GM18511 (cell line): ENCODE measurements at regions not wholly inside any gene's neighbourhood (a gene's known extent, or its start where the extent isn't known, plus 50 kb on each side); places are given as distances from the start of the nearest gene placed in this dataset.

ENCODE experiments used
- ATAC-seq: cut with Tn5 transposase; IDR thresholded peaks from one replicate; pipeline ENCODE4 v1.9.1; 2021; ENCODE audit warnings: mild to moderate bottlenecking, moderate library complexity; ENCODE audit not compliant: unreplicated experiment

DNA sequence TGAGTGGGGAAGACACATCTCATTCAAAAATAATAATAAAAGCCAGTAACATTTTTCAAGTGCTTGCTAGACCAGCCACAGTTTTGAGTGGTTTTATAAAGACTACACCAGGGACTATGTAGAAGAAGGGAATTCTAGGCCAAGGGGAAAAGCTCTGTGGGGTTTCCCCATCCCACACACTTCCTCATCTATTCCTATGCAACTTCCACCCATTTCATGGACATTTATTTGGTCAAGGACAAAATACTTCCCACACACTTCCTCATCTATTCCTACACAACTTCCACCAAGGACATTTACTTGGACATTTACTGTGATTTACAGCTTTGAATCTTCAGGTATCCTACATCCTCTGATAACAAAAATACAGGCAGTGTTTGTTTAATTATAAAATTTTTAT lies 86.5 kb upstream of the KLF3 start:
- ATAC-seq, result no peak

DNA sequence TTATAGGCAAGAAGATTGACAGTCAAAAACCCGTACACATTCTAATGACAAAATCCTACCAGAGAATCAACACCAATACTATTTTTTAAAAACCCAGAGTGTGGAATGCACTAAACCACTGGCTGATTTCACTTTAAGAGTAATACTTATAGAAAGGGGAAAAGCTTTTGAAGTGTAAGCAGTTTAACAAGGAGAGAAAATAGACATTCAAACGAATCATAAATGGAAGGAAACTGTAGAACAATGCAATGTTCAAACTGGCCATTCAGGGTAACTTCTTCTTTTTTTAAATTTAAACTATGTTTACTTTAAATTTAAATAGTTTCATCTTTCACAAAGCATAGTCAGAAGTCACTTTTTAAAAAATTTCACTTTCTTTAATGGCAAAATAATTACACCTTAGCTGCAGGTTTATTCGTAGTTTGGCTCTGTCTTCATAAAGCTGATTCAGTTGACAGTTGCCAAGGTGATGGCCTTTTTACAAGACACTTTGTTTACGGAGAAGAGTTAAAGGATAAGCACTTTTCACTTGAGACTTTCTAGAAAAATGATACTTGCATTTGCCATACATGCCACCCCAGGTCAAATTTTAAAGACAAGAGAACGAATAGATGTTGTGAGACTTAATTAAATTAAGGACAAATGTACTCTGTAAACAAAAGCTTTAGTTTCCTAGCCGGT lies 82.4 kb upstream of the KLF3 start:
- ATAC-seq, result no peak

DNA sequence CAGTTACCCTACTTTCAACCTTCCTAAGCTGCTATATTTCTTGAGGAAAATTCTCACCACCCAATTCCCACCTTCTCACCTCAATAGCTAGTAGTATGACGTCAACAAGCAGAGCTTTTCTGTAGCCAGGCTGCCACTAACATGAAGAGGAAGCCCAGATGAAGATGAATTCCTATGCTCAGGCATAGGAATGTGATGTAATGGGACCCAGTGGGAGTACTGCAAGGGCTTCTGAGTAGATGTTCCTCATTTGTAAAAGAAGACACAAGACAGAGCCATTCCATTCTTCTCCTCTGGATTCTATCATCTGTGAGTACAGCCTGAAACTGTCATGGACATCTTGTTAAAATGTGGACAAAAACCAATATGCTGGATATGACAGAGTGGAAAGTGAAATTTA lies 81.6 kb upstream of the KLF3 start:
- ATAC-seq, result no peak

DNA sequence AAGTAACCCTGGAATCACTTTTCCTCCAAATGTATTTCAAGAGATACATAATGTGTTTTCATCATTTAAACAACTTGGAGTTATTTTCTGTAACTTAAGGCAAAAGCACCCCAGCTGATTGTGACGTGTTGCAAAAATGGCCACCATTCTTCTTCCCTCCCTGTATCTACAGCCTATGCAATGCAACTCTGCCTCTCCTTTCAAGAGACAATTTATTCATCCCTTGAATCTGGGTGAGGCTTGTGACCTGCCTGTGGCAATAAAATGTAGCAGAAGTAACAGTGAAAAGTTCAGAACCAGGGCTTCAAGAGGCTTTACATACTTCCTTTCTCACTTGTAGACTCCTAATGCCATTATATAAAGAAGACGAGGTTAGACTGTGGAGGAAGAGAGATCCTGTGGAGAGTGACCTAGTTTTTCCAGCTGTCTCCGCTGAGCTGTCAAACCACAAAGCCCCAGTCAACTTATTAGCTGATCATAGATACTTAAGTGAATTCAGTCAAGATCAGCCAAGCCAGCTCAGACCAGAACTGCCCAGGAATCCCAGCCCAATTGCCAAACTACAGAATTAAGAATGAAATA lies 81.0 kb upstream of the KLF3 start:
- ATAC-seq, result no peak

DNA sequence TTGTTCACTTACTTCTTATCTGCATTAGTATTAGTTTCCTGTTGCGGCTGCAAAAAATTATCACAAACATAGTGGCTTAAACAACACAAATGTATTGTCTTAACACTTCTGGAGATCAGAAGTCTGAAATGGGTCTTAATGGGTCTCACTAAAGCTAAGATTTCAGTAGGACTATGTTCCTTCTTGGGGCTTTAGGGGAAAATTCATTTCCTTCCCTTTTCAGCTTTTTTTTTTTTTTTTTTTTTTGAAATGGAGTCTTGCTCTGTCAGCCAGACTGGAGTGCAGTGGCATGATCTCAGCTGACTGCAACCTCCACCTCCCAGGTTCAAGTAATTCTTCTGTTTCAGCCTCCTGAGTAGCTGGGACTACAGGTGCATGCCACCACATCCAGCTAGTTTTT lies 78.1 kb upstream of the KLF3 start:
- no peak for ATAC-seq

DNA sequence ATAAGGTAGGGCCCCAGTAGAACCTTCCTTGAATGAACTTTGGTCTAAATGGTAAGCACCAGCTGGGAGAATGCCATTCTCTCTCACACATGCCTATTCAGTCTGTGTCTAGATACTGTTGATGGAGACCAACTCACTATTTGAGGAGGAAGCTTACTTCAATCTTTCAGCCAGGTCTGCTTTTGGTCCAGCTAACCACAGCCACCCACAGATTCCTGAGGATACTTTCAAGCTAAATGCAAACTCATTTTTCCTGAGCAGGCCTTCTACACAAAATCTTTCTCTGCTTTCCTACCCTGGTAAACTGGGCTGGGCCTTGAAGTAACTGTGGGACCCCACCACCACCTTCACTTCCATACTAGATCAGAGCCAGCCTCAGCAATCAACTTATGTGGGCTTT lies 76.9 kb upstream of the KLF3 start:
- ATAC-seq, result no peak

DNA sequence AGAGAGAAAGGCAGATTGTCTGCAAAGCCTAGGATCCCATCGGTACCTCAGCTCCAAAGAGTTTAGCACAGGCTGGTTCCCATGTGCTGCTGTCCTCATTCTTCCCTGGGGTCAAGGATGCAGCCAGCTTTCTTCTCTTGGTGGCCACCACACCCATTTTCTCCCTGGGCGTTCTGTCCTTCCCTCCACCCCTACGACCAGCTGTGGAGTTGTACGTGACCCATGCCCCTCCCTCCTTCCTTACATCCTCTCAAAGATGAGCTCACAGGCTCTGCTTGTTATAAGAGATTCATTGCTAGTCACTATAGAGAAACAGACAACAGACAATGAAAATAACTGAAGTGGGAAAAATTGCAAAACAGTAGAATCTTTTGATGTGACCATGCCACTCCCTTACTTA lies 74.0 kb upstream of the KLF3 start:
- ATAC-seq, result no peak

DNA sequence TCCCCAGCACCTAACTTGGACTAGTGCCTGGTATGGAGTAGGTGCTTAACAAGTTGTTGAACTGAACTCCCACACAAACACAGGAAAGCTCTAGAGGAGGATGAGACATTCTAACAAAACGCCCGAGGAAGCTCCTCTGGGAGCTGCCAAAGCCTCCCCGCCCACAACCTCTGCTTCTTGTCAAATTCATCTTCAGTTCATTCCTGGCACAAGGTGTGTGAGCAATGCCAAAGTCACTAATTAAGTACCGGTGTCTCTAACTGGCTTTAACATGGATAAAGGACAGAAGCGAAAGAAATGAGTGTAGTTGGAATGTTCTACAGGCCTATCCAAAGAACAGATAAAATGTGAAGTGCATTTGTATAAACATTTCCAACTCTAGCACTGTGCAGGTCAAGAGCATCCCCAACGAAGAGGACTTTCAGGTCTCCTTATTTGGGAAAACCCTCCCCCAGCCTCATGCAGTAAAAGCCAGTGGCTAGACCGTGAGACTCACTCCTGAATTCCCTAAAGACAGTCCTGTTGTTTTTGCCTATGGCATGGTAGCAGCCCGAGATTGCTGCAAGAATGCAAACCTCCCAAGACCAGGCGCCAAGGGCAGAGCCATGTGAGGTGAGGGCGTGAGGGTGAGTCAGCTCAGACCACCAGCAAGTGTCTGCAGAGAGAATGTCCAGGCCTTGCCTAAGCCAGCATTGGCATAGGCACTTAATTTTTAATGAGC lies 72.2 kb upstream of the KLF3 start:
- no peak for ATAC-seq

DNA sequence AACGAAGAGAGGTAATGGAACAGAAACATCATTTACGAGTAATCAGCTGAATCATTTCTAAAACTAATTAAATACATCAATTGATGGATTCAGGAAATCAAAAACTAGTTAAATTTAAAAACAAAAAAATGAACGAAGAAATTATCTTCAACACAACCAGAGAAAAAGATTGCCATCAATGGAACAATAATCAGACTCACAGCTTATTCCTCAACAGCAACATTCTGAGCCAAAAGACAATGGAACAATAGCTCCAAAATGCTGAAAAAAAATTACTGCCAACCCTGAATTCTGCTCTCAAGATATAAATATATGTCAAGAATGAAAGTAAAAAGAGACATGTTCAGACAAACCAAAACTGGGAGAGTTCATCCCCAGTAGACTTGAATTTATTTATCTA lies 65.5 kb upstream of the KLF3 start:
- ATAC-seq, result no peak

DNA sequence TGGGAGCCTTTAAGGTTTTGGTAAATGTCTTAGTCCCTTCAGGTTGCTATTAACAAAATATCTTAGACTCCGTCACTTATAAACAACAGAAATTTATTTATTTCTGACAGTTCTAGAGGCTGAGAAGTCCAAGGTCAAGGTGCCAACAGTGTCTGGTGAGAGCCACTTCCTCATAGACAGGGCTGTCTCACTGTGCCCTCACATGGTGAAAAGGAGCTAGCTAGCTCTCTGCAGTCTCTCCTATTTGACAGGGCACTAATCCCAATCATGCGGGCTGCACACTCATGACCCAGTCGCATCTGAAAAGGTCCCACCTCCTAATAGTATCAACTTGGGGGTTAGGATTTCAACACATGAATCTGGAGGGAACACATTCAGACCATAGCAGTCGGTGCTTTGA lies 63.4 kb upstream of the KLF3 start:
- no peak for ATAC-seq

DNA sequence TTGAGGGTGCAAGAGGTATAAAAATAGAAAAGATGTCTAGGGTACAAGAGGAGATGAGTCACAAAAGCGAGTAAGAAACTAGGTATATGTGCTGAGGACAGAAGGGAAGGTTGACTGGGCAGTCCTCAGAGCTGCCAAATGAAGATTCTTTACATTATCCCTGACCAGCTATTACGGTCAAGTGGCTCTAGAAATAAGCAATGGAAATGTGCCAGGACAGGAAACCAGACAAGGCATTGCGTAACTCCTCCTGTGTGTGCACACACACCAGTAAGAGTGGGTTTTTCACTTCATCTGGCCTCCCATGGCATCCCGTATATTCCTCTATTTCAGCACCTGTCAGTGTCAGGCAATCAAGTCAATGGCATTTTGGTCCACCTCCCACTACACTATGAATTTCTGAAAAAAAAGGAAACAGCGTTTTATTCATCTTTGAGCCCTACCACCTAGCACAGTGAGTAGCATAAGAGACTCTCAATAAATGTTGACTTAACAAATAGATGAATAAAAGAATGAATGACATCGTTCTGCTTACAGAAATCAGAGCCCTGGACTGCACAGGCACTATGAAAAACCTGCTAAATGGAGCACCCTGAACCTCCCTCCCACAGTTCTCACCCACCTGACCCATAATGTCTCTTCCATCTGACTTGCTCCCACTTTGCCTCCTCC lies 62.6 kb upstream of the KLF3 start:
- ATAC-seq, result no peak

DNA sequence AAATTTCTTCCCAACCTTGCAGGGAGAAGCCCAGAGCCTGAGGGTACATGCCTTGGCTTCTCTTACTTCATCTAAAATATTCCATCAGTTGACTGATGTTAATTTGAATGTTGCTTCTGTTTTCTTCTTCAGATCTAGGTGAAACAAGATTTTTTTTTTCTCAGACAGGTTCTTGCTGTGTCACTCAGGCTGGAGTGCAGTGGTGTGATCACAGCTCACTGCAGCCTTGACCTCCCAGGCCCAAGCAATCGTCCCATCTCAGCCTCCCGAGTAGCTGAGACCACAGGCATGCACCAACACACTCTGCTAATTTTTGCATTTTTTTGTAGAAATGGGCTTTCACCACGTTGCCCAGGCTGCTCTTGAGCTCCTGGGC lies 62.1 kb upstream of the KLF3 start:
- ATAC-seq, result no peak

DNA sequence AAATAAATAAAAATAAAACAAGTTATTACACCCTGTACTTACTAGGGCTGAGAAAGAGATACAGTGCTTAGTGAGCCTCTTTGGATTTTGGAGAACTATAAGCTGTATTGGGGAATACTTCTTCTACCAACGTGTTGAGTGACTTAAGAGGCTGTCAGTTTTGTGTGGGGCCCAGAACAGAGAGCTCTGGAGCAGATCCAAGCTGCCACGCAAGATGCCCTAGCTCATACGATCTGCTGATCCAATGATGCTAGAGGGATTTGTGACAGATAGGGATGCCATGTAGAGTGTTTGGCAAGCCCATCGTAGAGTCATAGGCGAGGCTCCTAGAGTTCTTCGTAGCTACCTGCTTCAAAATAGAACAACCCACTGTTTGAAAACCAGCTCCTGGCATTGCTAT lies 60.3 kb upstream of the KLF3 start:
- ATAC-seq, result no peak

DNA sequence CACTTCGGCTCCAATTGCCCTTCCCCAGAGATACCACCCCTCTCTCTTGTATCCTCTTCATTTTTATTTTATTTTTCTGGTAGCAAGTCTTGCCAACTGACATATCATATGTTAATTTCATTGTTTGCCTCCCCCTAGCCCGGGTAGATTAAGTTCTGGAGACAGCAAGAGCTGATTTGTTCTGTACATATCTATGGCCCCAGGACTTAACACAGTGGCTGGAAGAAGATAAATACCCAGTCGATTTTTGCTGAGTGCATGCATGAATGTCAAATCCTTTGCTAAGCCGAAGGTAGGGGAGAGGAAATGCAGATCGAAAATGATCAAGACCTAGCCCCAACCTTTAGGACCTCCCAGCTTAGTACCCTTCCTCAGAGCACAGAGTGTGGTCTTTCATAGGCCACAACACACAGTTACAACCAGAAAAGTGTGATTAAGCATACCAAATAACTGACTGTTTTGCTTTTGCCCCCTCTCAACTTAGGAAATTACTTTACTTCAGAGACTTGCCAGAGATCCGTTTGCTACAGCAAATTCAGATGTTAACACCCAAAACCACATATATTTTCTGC lies 58.7 kb upstream of the KLF3 start:
- no peak for ATAC-seq

DNA sequence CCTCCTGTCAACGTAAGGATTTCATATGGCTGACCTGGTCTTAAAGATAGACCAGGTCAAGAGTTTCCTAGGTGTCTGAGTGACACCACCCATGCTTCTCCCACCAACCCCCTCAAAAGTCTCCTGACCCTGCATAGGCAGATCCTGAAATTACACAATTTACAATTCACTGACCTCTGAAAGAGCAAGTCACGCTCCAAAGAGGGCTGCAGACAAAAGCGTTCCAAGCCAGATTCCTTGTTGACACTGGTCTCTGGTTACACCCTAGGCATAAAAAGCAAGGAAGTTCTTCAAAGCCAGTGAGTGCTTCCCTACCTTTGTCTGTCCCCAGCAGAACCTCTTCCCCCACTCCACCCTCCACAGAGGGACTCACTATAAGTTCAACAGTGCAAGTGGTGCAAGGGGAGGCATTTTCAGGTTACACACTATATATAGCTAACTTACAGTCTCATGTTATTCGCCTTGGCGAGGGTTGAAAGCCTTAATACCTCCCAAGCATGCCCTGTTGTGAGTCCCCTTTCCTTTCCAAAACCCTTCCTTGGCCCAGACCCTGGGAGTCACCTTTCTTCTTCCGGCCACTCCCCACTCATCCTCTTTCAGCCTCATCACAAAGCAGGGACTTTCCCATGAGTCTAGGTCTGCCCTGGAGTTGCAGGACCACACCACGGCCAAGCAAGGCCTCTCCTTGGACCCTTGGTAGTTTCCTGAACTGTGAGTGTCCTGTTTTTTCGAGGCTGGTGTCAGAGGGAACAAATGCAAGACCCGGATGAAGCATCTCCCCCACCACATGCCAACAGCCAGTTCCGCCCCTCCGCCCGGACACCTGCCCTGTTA lies 58.0 kb upstream of the KLF3 start:
- ATAC-seq, result no peak

DNA sequence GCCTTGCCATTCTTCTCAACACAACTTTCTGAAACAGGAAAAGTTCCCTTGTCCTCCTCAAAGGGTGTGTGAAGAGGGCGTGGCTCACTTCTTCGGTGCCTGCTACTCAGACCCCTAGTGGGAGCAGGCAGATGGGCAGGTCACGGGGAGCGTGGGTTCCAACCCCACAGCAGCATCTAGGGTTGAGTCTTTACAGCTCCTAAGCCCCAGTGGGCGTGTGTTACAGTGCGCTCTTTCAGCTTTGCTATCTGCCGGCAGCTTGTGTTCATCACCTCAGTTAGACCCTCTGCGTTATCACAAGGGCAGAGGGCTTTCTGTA lies 57.5 kb upstream of the KLF3 start:
- ATAC-seq, result no peak

DNA sequence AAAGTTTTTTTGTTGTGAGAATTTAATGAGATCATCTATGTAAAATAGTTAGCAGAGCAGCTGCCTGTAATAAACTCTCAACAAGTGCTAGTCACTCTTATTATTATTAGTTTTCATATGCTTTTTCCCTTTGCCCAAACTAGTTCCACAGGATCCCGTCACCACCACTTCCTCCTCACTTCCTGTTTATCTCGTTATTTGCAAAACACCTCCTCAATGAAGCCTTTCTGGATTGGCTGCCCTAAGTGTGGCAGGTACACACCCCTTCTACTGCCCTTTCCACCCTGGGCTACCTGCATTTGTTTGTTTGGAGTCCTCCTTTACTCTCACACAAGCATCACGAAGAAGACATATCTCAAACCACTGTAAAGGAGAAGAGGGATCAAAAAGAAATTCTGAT lies 54.4 kb upstream of the KLF3 start:
- no peak for ATAC-seq

DNA sequence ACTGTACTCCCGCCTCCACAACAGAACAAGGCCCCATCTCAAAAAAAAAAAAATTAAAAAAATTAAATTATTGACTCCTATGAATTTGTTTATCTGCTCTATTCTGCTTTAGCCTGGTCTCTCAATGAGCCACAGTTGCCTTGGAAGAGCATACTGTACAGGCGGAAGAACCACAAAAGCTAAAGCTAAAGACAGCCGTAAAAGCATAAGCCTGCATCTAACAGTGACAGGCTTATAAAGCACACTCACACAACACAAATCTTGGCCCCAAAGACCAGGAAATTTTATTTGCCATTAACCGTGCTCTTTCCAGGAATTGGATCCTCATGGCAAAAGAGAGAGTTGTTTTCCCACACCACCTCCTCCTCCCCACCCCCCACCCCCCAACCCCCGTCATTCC lies 53.5 kb upstream of the KLF3 start:
- no peak for ATAC-seq

DNA sequence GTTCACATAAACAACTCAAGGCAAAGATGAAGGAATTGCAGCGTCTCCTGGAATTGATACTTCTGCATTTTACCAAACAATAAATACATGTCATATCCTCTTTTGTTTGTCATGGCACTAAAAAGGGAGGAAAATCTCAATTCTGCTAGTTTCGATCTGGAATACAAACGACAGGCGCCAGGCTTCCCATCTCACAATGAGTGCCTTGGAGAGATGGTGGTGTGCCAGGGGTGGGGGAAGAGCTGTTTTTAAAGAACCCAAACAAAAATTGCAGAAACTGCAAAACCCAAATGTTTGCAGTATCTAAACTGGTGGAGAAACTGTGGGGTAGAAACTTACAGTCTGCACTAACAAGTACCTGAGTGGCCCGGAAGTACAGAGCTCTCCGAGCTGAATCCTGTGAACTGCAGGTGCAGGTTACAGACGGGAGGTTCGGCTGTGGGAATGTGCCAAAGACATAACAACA lies 53.0 kb upstream of the KLF3 start:
- ATAC-seq, result no peak

DNA sequence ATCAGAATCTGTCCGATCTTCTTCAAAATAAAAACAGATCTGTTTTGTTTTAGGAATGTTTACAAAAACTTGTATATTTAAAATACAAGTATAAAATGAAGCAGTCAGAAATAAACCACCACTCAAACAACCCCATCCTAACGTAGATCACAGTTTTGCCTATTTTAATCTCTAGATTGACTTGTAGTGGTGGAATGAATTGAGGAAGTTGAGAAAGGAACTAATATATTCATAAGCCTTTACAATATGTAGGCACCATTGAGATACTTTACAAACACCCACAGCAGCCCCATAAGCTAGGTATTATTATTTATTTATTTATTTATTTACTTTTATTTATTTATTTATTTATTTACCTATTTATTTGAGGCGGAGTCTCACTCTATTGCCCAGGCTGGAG lies 52.3 kb upstream of the KLF3 start:
- ATAC-seq, result no peak
